ENCODE measurements at regions not wholly inside any gene's neighbourhood (a gene's known extent, or its start where the extent isn't known, plus 50 kb on each side); places are given as distances from the start of the nearest gene placed in this dataset.

DNA sequence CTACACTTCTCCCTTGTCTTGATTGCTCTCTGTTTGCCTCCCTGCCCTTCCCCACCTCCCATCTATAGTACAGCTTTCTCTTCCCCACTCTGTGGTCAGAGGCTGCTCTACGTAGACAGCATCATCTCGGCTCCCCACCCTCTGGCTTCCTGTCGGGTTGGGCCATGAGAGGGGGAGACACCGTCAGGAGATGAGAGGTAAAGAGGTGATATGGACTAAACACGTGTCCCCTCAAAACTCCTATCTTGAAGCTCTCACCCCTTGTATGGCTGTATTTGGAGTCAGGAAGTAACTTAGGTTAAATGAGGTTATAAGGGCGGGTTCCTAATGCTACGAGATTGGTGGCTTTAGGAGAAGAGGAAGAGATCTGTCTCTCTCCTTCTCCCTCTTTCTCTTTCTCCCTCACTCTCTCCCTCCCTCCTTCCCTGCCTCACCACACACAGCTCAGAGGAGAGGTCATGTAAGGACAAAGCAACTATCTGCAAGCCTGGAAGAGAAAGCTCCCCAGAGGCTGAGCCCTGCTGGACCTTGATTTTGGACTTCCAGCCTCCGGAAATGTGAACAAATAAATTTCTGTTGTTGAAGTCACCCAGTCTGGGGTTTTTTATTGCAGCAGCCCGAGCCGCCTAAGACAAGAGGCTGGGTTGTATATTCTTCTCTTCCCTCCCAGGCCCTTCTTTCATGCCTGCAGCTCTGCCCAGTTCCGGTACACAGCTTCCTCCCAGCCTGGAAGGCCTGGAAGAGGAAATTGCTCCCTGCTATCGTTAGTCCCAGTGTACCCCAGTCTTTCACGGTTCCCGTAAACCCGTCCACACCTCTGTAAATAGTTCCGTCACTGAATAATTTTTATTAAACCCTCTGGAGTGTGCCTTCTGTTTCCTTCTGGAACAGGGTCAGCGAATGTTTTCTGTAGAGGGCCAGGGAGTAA lies 138.0 kb downstream of the AKAIN1 start:
- TF ChIP-seq POLR2A (IDR thresholded peaks at IDR 0.05) = no peak
- TF ChIP-seq, protein P1, sequence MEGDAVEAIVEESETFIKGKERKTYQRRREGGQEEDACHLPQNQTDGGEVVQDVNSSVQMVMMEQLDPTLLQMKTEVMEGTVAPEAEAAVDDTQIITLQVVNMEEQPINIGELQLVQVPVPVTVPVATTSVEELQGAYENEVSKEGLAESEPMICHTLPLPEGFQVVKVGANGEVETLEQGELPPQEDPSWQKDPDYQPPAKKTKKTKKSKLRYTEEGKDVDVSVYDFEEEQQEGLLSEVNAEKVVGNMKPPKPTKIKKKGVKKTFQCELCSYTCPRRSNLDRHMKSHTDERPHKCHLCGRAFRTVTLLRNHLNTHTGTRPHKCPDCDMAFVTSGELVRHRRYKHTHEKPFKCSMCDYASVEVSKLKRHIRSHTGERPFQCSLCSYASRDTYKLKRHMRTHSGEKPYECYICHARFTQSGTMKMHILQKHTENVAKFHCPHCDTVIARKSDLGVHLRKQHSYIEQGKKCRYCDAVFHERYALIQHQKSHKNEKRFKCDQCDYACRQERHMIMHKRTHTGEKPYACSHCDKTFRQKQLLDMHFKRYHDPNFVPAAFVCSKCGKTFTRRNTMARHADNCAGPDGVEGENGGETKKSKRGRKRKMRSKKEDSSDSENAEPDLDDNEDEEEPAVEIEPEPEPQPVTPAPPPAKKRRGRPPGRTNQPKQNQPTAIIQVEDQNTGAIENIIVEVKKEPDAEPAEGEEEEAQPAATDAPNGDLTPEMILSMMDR (IDR thresholded peaks at IDR 0.05) = no peak
